AG10803 (cell line): ENCODE measurements at regions not wholly inside any gene's neighbourhood (a gene's known extent, or its start where the extent isn't known, plus 50 kb on each side); places are given as distances from the start of the nearest gene placed in this dataset.
"Not testable (repeated sequence)": the region's sequence is repeated elsewhere in the genome, so short reads cannot be mapped to it uniquely, and the experiment has no call there.

ENCODE experiments used
- DNase-seq: peaks from one replicate; pipeline ENCODE4 v3.0.0; 2010; ENCODE audit warnings: low read depth
- H3K4me3 ChIP-seq: 2 replicates; pipeline ENCODE4 v1.5.1; 2011; ENCODE audit warnings: mild to moderate bottlenecking, low read length, control low read depth

DNA sequence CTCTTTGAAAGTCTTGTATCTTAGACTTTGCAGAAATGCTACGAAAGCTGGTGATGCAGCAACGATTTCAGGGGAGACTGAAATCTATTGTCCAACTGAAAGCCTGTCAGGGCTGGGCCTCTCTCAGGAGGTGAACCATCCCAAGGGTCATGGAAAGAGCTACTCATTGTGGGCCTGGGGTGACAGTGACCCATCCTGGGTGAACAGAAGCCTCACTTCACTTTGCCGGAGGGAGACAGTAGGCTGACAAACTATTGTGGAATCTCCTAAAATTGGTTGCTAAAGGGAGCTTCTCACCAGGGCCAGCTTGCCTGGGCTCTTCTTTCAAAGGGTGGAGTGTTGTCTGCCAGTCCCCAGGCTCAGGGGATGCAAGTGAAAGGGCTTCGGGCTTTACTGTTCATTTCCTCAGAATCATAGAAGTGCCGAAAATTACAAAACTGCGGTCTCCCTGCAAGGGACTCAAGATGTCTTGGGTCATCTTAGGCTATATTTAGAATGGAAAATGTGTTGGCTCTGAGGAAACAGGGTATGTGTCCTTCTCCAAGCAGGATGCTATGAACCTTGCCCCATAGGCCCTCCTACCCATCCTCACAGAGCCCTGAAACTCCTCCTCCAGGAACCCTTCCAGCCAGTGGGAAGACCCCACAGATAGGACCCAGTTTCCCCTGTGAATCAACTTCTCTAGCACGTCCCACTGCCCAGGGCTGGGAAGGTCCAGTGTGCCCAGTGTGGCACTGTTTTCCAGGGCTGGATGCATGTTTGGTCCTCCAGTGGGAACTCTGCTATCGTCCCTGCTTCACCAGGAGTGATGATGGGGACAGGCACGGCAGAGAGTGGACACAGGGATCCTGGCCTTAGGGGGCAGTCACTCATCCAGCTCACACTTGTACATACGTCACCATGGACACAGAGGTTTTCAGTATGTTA is 173.4 kb upstream of the PLGLB2 start:
- DNase-seq, H3K4me3 ChIP-seq: not testable (repeated sequence)

DNA sequence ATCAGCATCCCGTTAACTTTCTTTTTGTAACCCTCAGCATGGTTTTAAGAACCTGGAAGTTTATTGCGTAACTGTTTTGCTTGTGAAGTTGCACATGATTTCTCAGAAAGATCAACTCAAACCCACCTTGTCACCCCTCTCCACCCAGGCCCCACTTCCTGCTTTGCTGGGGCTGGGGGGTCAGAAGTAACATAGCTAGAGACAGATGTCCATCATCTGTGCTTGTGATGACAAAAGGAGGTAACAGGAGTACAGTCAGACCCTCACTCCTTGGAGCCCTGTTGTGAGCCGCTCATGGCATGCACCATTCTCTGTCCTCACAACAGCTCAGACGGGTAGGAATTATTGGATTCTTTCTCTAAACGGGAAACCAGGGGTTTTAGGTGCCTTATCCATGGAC is 172.7 kb upstream of the PLGLB2 start:
- H3K4me3 ChIP-seq, DNase-seq: not testable (repeated sequence)

DNA sequence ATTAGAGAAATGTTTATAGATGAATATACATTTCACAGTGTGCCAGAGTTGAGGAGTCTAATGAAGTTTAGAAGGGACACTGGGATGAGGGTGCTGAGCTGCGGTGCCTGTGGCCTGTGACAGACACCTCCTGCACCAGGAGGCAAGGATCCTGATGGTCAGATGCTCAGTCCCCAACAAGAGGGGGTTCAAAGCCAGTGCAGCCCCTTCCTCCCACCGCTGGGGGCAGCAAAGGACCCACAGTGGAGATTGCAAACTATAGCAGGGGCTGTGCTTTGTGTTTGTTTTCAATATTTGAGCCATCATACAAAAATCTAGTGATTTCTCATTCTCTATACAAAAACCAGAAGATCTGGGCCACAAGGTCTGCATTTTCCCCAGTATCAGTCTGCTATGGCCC is 170.5 kb upstream of the PLGLB2 start:
- not testable (repeated sequence) for DNase-seq, H3K4me3 ChIP-seq

DNA sequence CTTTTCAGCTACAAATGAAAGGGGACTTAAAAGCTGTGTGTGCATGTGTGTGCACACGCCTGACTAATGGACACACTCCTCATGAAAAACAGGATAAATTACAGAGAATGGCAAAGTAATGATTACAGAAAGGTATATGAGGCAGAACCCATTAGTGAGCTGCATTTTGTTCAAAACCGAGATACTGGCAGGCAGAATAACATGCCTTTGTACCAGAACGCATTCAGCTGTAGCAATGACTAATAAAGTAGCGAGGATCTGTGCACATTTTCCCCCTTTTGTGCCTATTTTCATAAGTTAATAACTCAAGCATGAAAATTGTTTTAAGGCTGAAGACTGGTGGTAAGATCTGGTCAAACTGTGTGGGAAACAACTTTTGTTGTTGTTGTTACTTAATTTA is 165.7 kb upstream of the PLGLB2 start:
- not testable (repeated sequence) for H3K4me3 ChIP-seq, DNase-seq

DNA sequence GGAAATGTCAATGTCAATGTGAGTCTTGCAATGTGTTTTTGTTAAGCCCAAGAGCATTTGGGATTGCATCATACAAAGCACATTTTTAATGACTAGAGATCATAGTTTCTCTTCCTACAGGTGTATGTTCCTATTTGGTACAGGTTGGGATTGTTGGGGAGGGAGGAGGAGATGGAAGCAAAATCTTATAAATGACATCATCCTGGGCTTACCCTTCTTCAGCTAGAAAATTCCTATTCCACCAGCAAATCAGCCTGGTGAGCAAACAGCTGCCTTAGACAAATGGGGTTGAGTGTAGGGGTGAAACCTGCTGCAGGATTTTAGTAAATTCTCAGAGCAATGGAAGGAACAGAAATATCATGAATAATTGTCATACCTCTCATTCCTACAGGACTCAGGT is 165.3 kb upstream of the PLGLB2 start:
- not testable (repeated sequence) for H3K4me3 ChIP-seq, DNase-seq

DNA sequence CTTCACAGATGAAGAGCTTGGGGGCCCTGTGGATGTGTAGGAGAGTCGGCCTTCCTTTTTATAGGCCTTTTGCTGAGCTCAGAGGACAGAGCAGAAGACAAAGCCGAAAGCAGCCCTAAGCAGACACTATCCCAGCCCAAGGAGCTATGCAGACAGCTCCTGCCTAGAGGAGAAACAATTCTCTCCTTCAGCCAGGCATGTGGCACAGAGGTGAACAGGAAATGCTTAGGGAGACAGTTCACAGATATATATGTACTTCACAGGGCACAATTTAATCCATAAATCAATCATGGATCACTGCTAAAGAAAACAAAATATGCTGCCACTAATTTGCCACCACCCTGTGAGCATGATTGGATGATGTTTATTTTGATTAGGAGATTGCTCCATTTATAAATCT is 164.5 kb upstream of the PLGLB2 start:
- DNase-seq, H3K4me3 ChIP-seq: not testable (repeated sequence)

DNA sequence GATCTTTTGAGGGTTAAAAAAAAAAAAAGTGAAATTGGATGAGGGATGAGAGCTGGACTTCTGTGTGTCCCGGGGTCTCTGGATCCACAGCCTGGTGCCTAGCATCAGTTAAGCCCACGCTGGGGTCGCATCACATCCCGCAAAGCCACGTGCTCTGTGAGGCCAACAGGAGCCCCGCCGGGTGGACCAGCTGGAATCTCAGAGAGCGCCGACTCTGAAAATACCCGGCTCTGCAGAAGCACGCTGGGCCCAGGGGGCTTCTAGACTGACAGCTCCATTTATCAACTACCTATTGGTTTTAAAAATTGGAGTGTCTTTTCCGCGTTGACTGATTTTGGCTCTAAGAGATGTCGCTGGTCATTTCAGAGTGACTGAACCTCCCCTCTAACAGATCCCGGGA is 164.1 kb upstream of the PLGLB2 start:
- not testable (repeated sequence) for H3K4me3 ChIP-seq, DNase-seq

DNA sequence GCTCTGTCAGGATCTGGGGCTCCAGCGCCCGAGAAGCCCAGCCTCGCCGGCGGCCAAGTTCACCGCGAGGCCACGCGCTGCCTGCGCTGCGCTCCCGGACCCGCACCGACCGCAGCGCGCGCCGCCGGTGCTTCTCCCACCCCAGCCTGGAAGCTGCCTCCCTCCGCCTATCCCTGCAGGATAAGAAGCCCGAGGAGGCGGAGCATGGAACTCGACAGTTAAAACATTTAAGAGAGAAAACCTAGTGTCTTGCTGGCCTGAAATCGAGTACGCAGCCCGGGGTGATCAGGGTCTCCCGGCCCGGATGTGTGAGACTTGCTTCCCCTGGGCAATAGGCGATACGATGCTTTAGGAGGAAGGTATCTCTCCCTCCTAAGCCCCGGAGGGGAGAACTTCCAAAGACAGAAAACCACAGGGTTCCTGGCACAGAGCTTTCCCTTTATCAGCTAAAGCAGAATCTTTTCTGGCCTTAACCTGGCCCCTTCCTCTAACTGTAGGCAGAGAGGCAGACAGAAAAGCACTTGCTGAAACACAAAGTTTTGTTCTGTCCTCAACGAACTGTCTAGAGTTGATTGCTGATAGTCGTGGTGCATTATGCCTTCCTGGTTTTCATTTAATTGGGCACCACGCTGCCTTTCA is 163.5 kb upstream of the PLGLB2 start:
- H3K4me3 ChIP-seq, DNase-seq: not testable (repeated sequence)

DNA sequence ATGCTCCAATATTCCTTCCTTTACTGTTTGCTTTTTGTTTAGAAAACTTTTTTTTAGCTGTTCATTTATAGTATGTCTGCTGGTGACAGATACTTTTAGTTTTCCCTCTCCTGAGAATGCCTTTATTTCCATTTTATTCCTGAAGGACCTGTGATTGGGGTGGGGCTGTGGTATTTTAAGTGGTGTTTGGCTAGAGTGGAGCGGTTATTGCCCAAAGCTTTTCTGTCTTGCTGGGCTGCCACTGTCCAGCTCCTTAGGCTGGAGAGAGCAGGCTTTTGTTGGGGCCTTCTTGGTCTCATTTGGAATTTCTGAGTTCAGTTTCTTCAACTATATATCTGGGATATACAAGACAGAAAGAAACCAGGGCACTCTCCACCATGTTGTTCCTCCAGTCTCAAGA is 160.0 kb upstream of the PLGLB2 start:
- not testable (repeated sequence) for H3K4me3 ChIP-seq, DNase-seq

DNA sequence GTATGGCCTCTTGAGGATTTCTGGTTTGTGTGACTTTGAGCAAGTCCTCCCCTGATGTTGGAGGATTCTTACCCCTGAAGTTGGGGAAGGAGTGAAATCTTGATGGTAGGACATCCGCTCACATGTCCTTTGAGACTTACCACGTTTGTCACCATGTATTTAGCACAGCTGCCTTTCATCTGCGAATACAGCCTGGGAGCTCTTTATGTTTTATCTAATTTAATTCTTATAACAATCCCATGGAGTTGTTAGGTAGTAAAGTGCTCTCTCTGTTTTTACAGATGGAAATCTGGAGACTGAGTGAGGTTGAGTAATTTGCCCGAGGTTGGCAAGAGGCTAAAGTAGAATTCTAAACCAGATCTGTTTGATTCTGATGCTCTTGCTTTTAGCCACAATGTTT is 154.9 kb upstream of the PLGLB2 start:
- DNase-seq, H3K4me3 ChIP-seq: not testable (repeated sequence)

DNA sequence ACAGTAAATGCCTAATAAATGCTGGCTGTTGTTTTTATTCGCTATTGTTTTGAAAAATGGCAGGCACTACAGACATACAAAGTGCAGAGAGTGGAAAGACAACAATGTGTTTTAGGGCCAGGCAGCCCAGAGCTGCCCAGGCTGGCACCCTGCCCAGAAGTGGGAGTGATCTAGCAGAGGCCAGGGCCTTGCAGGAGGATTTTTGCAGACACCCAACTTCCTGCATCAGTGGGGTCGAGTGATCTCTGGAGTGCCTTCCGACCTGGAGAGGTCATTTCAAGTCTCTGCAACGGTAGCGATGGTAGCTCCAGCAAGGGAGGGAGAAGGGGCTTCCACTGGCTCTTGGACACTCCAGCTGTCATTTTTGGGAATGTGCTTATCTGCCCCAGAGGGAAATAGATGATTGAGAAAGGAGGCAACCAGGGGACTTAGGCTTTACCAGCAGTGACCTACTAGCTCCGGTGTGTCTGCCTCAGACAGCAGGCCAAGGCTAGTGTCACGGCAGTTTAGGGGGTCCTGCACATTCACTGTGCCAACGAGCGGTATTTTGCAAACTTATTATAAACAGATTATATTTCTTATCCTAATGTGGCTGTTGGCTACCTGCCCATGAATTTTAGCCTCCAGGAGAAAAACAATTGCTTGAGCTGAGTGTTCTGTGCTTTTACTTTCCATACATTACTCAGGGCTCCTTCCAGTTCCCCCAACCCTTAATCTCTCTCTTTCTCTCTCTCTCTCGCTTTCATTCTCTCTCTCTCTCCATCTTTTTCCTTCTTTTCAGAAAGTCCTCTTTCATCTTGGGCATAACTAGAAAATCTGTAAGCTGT is 153.9 kb upstream of the PLGLB2 start:
- H3K4me3 ChIP-seq = not testable (repeated sequence)
- DNase-seq = peak; percentile 18

DNA sequence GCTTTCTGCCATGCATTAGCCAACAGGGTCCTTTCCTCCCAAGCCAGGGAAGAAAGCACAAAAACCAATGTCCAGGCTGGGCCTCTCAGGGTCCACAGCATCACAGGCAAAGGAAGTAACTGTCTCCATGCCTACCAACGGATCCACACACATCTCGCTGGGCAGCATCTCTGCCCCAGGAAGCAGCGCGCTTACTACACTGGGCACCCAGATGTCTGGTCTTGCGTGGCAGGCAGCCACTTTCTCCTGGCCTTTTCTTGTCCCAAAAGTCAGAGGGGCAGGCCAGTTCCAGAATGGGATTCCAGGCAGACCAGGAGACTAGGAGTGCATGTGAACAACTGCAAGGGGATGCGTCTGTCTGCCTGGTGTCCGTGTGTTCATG is 153.3 kb upstream of the PLGLB2 start:
- DNase-seq, H3K4me3 ChIP-seq: not testable (repeated sequence)

DNA sequence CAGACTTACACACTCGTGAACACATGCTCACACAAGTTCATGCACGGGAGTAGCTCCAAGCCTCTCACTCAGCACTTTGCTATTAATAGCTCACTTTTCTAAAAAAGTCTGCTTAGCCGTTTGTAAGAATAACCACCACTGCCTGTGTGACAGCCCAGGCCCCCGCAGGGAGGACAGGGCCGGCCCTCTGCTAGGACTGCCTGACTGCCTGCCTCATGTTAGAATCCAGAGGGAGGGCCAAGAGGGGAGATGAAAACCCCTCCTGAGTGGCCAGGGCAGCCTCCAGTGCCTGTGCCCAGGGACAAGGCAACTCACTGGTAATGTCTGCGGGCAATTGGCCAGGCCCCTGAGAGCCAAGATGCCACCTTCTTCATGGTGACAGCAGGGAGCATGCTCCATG is 152.9 kb upstream of the PLGLB2 start:
- not testable (repeated sequence) for H3K4me3 ChIP-seq, DNase-seq

DNA sequence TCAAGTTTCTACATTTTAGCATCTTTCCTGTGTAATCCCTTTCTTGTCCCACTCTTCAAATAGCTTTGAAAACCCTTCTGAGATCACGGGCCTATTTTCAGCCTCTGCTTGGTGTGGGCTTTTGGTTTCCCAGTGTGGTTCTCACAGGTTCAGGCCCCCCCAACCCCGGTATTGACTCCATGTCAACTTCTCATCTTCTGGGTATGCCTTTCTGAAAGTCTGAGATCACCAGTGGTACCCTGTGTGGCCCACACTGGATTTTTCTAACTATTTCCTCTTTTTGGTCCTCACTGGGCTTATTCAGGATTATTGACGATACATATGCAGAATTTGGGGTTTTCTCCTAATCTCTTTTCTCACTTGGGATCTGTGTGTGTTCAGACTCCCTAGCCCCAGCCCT is 146.9 kb upstream of the PLGLB2 start:
- not testable (repeated sequence) for DNase-seq, H3K4me3 ChIP-seq

DNA sequence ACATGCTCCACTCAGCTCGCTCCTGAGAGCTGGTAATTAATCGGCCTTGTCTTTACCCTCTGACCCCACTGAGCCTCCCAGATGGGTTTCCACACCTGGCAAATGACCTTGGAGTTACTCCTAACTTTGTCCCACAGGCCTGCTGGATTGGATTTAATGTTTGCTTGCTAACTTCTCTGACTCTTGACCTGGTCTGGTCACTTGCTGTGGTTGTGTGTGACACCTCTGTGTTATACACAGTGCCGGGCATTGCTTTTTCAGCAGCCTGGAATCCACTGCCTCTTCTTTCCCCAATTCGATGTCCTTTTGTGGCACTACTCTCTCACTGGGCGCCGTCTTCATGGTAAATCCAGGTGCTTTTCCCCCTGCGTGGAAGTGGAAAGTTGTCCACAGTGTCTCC is 145.8 kb upstream of the PLGLB2 start:
- not testable (repeated sequence) for H3K4me3 ChIP-seq, DNase-seq

DNA sequence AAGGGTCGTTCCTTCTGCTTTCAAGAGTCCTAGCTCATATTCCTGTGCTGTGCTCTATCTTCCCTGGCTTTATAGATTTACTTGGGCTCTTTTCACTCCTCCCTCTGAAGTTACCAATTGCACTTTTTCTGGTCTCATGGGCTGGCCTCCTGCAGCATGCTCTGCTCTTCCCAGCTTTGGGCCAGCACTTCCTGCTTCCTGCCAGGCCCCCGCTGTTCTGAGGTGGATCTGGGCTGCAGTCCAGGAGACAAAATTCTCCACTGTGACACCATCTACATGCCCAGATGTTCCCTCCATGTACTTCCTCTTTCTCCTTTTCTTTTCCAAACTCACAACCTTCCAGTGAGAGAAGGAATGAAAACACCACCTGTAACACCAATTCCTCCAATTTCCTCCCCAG is 145.2 kb upstream of the PLGLB2 start:
- H3K4me3 ChIP-seq, DNase-seq: not testable (repeated sequence)

DNA sequence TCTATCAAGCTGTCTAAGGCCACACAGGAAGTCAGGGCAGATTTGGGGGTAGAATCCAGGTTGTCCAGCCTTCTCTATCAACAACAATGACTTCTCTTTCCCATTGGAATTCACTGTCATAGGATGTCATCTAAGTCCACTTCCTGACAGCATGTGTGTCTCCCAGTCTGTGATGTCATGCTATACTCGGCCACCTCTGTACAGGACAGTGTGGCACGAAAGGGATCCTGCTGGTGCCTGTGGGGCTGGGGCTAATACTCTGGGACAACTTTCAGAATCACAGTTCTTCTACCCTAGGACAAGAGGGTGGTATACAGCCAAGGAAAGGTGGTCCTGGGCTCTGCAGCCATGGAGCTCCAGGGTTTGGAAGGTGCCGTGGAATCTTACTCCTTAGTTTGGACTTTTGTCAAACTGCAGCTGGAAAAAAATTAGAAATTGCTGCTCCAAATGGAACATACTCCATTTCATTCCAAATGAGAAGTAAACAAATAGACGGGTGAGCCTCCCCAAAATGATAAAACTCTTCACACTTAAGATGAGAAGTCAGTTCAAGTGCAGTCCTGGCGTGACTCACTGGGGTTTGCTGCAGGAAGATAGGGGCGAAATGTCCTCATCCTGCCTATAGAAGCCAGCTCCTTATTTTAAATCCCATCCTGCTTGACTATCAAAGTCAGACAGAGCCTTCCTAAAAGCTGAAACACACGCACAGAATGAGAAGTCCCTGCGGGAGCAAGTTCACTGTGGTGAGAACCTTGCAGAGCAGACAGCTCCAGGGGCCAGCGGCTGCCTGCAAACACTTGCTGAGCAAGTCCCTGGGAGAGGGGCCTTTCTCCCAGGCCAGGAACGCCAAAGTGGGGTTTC is 144.2 kb upstream of the PLGLB2 start:
- DNase-seq = peak; percentile 8
- H3K4me3 ChIP-seq = not testable (repeated sequence)

DNA sequence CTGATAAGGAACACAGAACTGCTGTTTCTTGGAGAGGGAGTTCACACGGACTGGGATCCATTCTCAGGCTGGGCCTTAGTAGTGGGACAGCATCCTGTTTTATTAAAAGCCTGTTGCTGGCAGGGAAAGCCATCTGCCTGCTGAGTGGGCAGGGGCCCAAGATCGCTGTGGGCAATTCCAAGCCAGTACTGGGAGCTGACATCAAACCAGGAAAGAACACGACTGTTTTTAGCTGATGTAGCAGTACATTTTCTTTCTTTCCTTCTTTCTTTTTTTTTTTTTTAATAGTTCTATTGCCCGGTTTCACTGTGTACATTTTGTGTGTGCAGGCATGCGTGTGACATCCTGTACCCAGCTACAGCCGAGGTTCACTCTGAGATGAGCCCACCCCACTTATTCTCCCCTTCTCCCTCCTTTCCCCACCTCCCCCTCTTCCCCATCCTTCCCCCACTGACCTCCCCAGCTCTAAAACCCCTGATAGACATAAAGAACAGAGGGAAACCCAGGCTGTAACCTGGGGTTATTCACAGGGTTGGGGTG is 143.5 kb upstream of the PLGLB2 start:
- H3K4me3 ChIP-seq = not testable (repeated sequence)
- DNase-seq = peak; percentile 31

DNA sequence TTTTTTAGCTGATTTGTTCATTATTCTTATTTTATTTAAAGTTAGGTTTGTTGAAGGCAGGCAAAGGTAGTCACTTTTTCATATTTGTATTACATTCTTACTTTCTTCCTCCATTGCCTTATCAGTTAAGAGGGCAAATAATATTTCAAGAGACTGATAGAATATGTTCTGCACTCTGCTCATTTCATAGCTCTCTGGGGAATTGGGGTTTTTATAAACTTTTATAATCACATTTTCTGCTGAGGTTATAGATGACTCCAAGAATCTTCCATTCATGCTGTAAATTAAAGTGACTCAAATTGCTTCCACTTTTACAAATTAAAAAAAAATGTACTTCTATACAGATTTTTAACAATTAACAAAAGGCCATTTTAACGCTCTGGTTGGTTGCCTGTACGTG is 142.9 kb upstream of the PLGLB2 start:
- not testable (repeated sequence) for H3K4me3 ChIP-seq

More for the DNA sequence above, 142.9 kb upstream of the PLGLB2 start:
- DNase-seq = not testable (repeated sequence)
